B cell (primary cell): ENCODE measurements at regions not wholly inside any gene's neighbourhood (a gene's known extent, or its start where the extent isn't known, plus 50 kb on each side); places are given as distances from the start of the nearest gene placed in this dataset.
"Not testable (repeated sequence)": the region's sequence is repeated elsewhere in the genome, so short reads cannot be mapped to it uniquely, and the experiment has no call there.

Experiments
- ATAC-seq: fragments of 200-7000 bp; cut with Tn5 transposase; one replicate; pipeline ENCODE4 v1.10.0; 2021; ENCODE audit warnings: low read depth, mild to moderate bottlenecking, moderate number of reproducible peaks, moderate library complexity
- CTCF ChIA-PET: fragments of 350-600 bp; sonication (Branson Sonifier 250); formaldehyde crosslinking; loops from one replicate; lab custom pipeline; 2021; ENCODE audit warnings: antibody characterized with exemption, inconsistent platforms; lab: Charles Lee
- POLR2A ChIA-PET: fragments of 350-600 bp; sonication (Branson Sonifier 250); formaldehyde crosslinking; loops from one replicate; lab custom pipeline; 2021; ENCODE audit warnings: antibody characterized with exemption; lab: Charles Lee
- DNase-seq: peaks from one replicate; pipeline ENCODE4 v3.0.0; 2013
- H2AFZ ChIP-seq: 2 replicates; pipeline ENCODE4 v1.6.1; 2012; ENCODE audit warnings: mild to moderate bottlenecking, low read depth, low read length; ENCODE audit not compliant: insufficient read depth, poor library complexity, severe bottlenecking
- H3K27ac ChIP-seq, 2 donors: 1 replicate in 1 of 2; 2 replicates in 1 of 2; pipeline ENCODE4 v1.5.1; 2012 to 2013; ENCODE audit warnings: low read length in 2 of 2, mild to moderate bottlenecking in 2 of 2, moderate library complexity in 1 of 2
- H3K27me3 ChIP-seq, 4 experiments: fragments of 200-600 bp in 1 of 4; sonication (generic) in 1 of 4; replicated peaks in 1 of 4; 1 replicate in 2 of 4; 2 replicates in 2 of 4; pipeline versions ENCODE4 v1.6.1 to v1.7.0; 2013 to 2016; ENCODE audit warnings: low read length in 3 of 4, mild to moderate bottlenecking in 2 of 4, mixed read lengths in 1 of 4, moderate library complexity in 1 of 4; ENCODE audit not compliant: insufficient read depth in 4 of 4, control insufficient read depth in 3 of 4; ENCODE audit errors: control extremely low read depth in 1 of 4
- H3K36me3 ChIP-seq, 2 experiments: replicated peaks in 1 of 2; 1 replicate in 1 of 2; 2 replicates in 1 of 2; pipeline versions ENCODE4 v1.6.1 to v1.7.1; 2013; ENCODE audit warnings: low read length in 1 of 2; ENCODE audit not compliant: insufficient read depth in 2 of 2, control insufficient read depth in 1 of 2; ENCODE audit errors: control extremely low read depth in 1 of 2, extremely low read depth in 1 of 2
- H3K4me1 ChIP-seq, 2 donors: fragments of 200-600 bp in 1 of 2; sonication (generic) in 1 of 2; 1 replicate in 1 of 2; 2 replicates in 1 of 2; pipeline versions ENCODE4 v1.5.1 to v1.6.1; 2013 to 2017; ENCODE audit warnings: low read length in 2 of 2; ENCODE audit not compliant: control insufficient read depth in 2 of 2, insufficient read depth in 2 of 2
- H3K4me2 ChIP-seq: replicated peaks from 2 replicates; pipeline ENCODE3; 2012; ENCODE audit warnings: mild to moderate bottlenecking, low read depth, low read length; ENCODE audit not compliant: poor library complexity, severe bottlenecking
- H3K4me3 ChIP-seq, 5 experiments: fragments of 200-600 bp in 1 of 5; sonication (generic) in 1 of 5; 1 replicate in 3 of 5; 2 replicates in 2 of 5; pipeline versions ENCODE4 v1.5.1 to v1.7.0; 2011 to 2016; ENCODE audit warnings: low read length in 4 of 5, mild to moderate bottlenecking in 4 of 5, low read depth in 2 of 5, control low read depth in 1 of 5, moderate library complexity in 1 of 5; ENCODE audit not compliant: insufficient read depth in 1 of 5; ENCODE audit errors: control extremely low read depth in 1 of 5, extremely low read depth in 1 of 5
- H3K79me2 ChIP-seq: fragments of 200-600 bp; sonication (generic); one replicate; pipeline ENCODE4 v1.6.0; 2016; ENCODE audit warnings: low read length; ENCODE audit not compliant: control insufficient read depth, insufficient read depth
- H3K9ac ChIP-seq: fragments of 200-600 bp; sonication (generic); 2 replicates; pipeline ENCODE4 v1.6.1; 2017; ENCODE audit warnings: mild to moderate bottlenecking, low read length, moderate library complexity
- H3K9me3 ChIP-seq, 3 donors: one replicate each; pipeline versions ENCODE4 v1.6.1 to v1.7.1; 2013; ENCODE audit warnings: low read length in 2 of 3; ENCODE audit not compliant: control insufficient read depth in 2 of 3, insufficient read depth in 1 of 3; ENCODE audit errors: control extremely low read depth in 1 of 3
- H4K20me1 ChIP-seq: 2 replicates; pipeline ENCODE4 v1.6.0; 2012; ENCODE audit warnings: mild to moderate bottlenecking, low read length; ENCODE audit not compliant: insufficient read depth, control insufficient read depth, poor library complexity, severe bottlenecking
- H3K27ac Mint-ChIP-seq: one replicate; pipeline ENCODE4 v1.8.0; 2021; ENCODE audit warnings: mixed read lengths
- H3K27me3 Mint-ChIP-seq: one replicate; pipeline ENCODE4 v1.8.0; 2021; ENCODE audit warnings: mixed read lengths
- H3K4me1 Mint-ChIP-seq: one replicate; pipeline ENCODE4 v1.8.0; 2021; ENCODE audit warnings: mixed read lengths
- H3K4me3 Mint-ChIP-seq: one replicate; pipeline ENCODE4 v1.8.0; 2021; ENCODE audit warnings: mixed read lengths
- H3K9me3 Mint-ChIP-seq: one replicate; pipeline ENCODE4 v1.8.0; 2022; ENCODE audit warnings: mixed read lengths; ENCODE audit not compliant: insufficient read depth
- WGBS: methylation state at CpG from one replicate; pipeline ENCODE4 v1.1.5; 2013; ENCODE audit warnings: missing lambda C conversion rate; ENCODE audit not compliant: insufficient coverage; 5-methylcytosine and 5-hydroxymethylcytosine counted together
- intact Hi-C: fragments of 100-400 bp; cut with micrococcal nuclease; formaldehyde crosslinking; loops from one replicate; pipeline ENCODE4 v1.10.0; 2022

DNA sequence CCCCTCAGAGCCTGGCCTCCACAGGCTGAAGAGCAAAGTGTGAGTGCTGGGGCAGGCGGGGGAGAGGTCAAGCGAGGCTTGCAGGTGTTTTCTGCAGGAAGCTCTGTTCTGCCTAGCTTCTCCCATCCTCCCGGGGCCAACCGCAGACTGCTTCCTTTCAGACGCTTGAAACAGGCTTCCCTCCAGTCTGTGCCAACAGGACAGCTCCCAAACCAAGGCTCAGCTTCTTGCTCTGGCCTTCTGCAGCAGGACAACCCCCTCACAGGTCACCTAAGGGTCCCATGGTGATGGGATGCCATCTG, 120.8 kb downstream of the LRRC37A3 start:
- H3K9ac ChIP-seq, intact Hi-C loops, H2AFZ ChIP-seq, H3K9me3 ChIP-seq, H3K4me3 ChIP-seq, H3K27ac Mint-ChIP-seq, H3K27me3 ChIP-seq, H4K20me1 ChIP-seq, H3K27me3 Mint-ChIP-seq, H3K79me2 ChIP-seq, H3K27ac ChIP-seq, H3K36me3 ChIP-seq, POLR2A ChIA-PET, H3K9me3 Mint-ChIP-seq: not testable (repeated sequence)
- peak; percentile 44 for ATAC-seq
- H3K4me1 ChIP-seq: peaks cover 13 to 20% of the 10 kb centered on the region in 2 donors
- WGBS: no CpG with 5 or more reads among the region's 5 CpGs
- DNase-seq: peak; percentile 27
- Mint-ChIP-seq H3K4me3 (peak overlapping the region; percentile 29), H3K4me1 (peaks cover 22% of the 10 kb centered on the region)
- H3K4me2 ChIP-seq: peak overlapping the region; percentile 40
- CTCF ChIA-PET: interaction anchor here (1.0 kb wide), 1 partner anchor 21 kb away, joined by 3 read pairs; no protein-coding TSS in a partner anchor

DNA sequence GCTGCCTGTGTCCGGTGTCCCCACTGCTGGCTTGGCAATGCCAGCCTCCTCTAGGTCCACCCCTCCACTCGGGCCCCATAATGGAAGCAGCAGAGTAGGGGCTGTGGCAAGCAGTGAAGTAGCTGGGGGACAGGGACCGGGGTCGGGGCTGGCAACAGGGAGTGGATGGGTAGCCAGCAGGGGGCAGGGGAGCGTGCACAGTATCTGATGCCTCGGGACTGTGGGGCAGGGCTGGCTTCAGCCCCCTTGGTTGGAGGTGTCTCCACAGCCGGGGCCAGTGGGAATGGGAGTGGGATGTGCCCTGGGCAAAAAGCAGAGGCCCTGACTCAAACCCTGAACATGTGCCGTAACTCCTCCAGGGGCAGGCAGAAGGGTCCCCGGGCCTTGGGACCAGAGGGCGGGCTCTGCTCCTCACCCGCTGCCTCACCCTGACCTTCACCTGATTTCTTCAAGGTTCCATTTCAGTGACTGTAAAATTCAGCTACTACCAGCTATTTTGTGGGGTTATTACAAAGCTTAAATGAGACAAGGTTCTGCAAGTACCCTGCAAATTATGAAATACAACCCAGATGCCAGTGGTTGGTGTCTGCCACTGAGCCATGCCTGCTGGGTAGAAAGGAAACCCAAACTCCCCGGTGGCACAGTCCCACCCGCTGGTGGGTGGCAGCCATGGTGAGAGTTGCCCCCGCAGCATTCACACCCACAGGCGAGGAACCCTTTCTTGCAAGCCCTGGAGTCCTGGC, 121.4 kb downstream of the LRRC37A3 start:
- H4K20me1 ChIP-seq, intact Hi-C loops, H3K79me2 ChIP-seq, H3K27ac Mint-ChIP-seq, H3K36me3 ChIP-seq, H3K27ac ChIP-seq, H3K9me3 Mint-ChIP-seq, H2AFZ ChIP-seq, H3K4me3 ChIP-seq, H3K27me3 ChIP-seq, H3K27me3 Mint-ChIP-seq, H3K9me3 ChIP-seq, H3K9ac ChIP-seq, POLR2A ChIA-PET: not testable (repeated sequence)
- CTCF ChIA-PET: interaction anchor here (1.0 kb wide), 1 partner anchor 21 kb away, joined by 3 read pairs; no protein-coding TSS in a partner anchor
- Mint-ChIP-seq H3K4me3 (peak overlapping the region; percentile 29), H3K4me1 (peaks cover 23% of the 10 kb centered on the region)
- WGBS: 51% methylated on average over 7 of the region's 15 CpGs
- DNase-seq (peak; percentile 32), ATAC-seq (peak; percentile 56)
- Histone ChIP-seq H3K4me2 (peak overlapping the region; percentile 40), H3K4me1 (peaks cover 13 to 20% of the 10 kb centered on the region in 2 donors)

DNA sequence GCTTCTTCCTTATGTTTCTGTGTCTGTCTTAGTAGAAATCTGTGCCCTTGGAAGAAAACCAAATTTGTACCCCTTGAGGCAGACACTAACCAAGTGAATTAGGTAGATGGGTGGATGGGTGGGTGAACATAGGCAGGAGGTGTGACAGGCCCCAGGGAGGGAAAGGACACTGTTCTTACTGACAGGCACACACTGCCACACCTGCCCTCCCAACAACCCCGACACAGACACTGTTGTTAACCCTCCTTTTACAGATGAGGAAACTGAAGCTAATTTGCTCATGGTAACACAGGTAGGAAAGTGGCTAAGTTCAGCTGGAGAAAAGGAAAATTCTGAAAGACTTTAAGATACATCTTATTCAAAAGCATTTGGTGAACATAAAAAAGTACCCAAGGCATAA, 123.9 kb downstream of the LRRC37A3 start:
- CTCF ChIA-PET, H2AFZ ChIP-seq, ATAC-seq, POLR2A ChIA-PET, H3K27me3 Mint-ChIP-seq, H3K4me3 ChIP-seq, intact Hi-C loops, H3K4me2 ChIP-seq, DNase-seq, H3K9ac ChIP-seq, H3K4me3 Mint-ChIP-seq, H3K9me3 ChIP-seq, H3K9me3 Mint-ChIP-seq, H3K27me3 ChIP-seq, H3K79me2 ChIP-seq, H3K27ac ChIP-seq, H3K36me3 ChIP-seq, H4K20me1 ChIP-seq, H3K27ac Mint-ChIP-seq: not testable (repeated sequence)
- no CpG with 5 or more reads among the region's 1 CpG for WGBS
- peaks cover 13 to 20% of the 10 kb centered on the region in 2 donors for H3K4me1 ChIP-seq
- H3K4me1 Mint-ChIP-seq: peaks cover 22% of the 10 kb centered on the region

DNA sequence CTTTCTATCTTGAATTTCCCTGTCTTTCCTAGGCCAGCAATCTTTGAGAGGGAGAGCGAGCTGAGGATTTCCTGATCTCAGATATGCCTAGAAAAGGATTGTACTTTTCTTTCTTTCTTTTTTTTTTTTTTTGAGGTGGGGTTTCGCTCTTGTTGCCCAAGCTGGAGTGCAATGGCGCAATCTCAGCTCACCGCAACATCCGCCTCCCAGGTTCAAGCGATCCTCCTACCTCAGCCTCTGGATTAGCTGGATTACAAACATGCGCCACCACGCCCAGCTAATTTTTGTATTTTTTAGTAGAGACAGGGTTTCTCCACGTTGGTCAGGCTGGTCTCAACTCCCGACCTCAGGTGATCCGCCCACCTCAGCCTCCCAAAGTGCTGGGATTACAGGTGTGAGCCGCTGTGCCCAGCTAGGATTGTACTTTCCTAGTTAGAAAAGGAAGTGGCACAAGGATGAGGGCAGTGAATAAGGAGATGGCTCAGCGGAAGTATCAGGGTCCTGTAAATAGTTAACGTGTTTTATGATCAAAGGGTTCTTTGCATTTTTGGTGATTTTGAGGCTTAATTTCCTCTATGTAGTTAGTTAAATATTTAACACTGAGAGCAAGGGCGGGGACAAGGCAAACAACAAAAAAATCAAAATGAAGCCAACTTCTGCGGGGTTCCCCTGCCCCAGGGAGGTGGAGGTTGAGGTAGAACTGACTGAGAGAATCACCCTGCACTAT, 124.6 kb downstream of the LRRC37A3 start:
- H3K4me2 ChIP-seq, H3K27ac Mint-ChIP-seq, H3K36me3 ChIP-seq, H3K79me2 ChIP-seq, H3K9me3 Mint-ChIP-seq, intact Hi-C loops, H3K9me3 ChIP-seq, H3K27ac ChIP-seq, H3K27me3 Mint-ChIP-seq, H3K4me3 ChIP-seq, POLR2A ChIA-PET, H3K4me3 Mint-ChIP-seq, DNase-seq, H4K20me1 ChIP-seq, H2AFZ ChIP-seq, ATAC-seq, CTCF ChIA-PET, H3K27me3 ChIP-seq, H3K9ac ChIP-seq: not testable (repeated sequence)
- WGBS: no CpG with 5 or more reads among the region's 16 CpGs
- peaks cover 22% of the 10 kb centered on the region for H3K4me1 Mint-ChIP-seq
- H3K4me1 ChIP-seq: peaks cover 12 to 20% of the 10 kb centered on the region in 2 donors
